ENCODE measurements at regions not wholly inside any gene's neighbourhood (a gene's known extent, or its start where the extent isn't known, plus 50 kb on each side); places are given as distances from the start of the nearest gene placed in this dataset.

DNA sequence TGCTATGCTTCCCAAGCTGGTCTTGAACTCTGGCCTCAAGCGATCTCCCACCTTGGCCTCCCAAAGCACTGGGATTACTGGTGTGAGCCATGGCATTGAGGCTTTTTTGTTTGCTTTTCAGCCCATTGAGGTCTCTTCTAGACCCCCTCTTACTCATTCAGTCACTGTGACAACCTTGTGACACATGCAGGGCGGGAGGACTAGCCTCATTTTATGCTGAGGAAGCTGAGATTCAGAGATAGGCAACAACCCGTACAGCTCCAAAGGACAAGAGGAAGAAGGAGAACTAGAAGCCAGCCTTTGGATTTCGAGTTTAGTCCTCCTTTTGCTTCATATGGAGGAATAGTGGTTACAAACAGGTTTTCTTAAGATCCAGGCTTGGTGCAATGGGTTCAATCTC lies 83.9 kb upstream of the WDR26 start:
- ChIA-PET CTCF (ENCODE audit: unreplicated experiment) (no interaction called here), POLR2A (interaction anchor here (0.7 kb wide), 2 partner anchors 52 to 396 kb away, joined by 3 read pairs; no protein-coding TSS in a partner anchor)
- Histone ChIP-seq H3K27ac (ENCODE audit: low read depth, low read length, poor library complexity, severe bottlenecking) (no peak overlapping the region), H3K9me3 (ENCODE audit: low read length) (no peaks in the 10 kb centered on the region), H4K20me1 (ENCODE audit: insufficient read depth, low read length) (no peaks in the 10 kb centered on the region), H3K4me1 (ENCODE audit: insufficient read depth, low read length, poor library complexity, severe bottlenecking) (no peaks in the 10 kb centered on the region), H3K4me3 (ENCODE audit: low read depth, low read length, poor library complexity, severe bottlenecking) (no peak overlapping the region), H2AFZ (ENCODE audit: low read length) (no peak overlapping the region), H3K79me2 (ENCODE audit: insufficient read depth, low read depth, low read length) (no peaks in the 10 kb centered on the region), H3K4me2 (ENCODE audit: low read length) (no peak overlapping the region), H3K36me3 (ENCODE audit: insufficient read depth, low read length) (no peaks in the 10 kb centered on the region), H3K9me2 (ENCODE audit: insufficient read depth, low read length) (no peaks in the 10 kb centered on the region)
- no peak for DNase-seq (ENCODE audit: low spot score)
- BruUV-seq (replicated peaks), result no TSS peak
- intact Hi-C loops (cut with micrococcal nuclease; ENCODE audit: unreplicated experiment), result loop anchor here (10.0 kb wide), 1 partner anchor 86 kb away; no protein-coding TSS in a partner anchor
- no peak for TF ChIP-seq EZH2phosphoT487 (IDR thresholded peaks at IDR 0.05; ENCODE audit: borderline replicate concordance, low read depth, low read length)
- TF ChIP-seq, protein P1, sequence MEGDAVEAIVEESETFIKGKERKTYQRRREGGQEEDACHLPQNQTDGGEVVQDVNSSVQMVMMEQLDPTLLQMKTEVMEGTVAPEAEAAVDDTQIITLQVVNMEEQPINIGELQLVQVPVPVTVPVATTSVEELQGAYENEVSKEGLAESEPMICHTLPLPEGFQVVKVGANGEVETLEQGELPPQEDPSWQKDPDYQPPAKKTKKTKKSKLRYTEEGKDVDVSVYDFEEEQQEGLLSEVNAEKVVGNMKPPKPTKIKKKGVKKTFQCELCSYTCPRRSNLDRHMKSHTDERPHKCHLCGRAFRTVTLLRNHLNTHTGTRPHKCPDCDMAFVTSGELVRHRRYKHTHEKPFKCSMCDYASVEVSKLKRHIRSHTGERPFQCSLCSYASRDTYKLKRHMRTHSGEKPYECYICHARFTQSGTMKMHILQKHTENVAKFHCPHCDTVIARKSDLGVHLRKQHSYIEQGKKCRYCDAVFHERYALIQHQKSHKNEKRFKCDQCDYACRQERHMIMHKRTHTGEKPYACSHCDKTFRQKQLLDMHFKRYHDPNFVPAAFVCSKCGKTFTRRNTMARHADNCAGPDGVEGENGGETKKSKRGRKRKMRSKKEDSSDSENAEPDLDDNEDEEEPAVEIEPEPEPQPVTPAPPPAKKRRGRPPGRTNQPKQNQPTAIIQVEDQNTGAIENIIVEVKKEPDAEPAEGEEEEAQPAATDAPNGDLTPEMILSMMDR (conservative IDR thresholded peaks at IDR 0.05; ENCODE audit: low read length), result no peak

DNA sequence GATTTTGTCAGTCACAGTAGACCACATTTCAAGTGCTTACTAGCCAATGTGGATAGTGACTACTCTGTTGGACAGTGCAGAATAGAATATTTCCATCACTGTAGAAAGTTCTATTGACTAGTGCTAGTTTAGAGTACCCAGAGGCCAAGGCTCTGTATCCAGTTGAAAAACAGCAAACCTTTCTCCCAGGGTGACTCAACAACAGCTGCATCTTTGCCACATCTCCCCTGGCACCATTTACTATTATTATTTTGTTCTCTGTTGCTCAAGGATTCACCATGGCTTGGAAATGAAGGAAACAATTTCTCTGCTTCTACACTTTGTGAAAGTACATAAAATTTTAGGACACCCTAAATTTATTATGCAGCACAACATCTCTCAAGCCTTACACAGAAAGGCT lies 85.3 kb upstream of the WDR26 start:
- no peaks in the 10 kb centered on the region for H3K79me2 ChIP-seq (ENCODE audit: insufficient read depth, low read depth, low read length)

DNA sequence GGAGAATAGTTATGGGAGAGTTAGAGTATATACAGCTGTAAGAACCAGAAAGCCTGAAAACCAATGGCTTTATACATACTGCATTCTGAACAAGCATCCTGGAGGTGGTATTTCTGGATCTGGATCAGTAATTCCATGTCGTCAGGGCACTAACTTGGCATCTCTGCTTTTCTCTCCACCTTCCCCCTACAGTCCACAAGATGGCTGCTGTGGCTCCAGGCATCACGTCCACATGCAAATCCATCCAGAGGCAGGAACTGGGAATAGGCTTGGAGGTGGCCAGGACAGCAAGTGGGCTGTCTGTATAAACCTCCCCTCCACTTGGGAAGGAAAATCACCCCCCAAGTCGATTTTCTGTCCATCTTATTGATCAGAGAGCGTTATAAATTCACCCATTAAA lies 86.2 kb upstream of the WDR26 start:
- intact Hi-C loops (cut with micrococcal nuclease; ENCODE audit: unreplicated experiment), result no loop called here
- CTCF ChIA-PET (ENCODE audit: unreplicated experiment), result no interaction called here
- Histone ChIP-seq H3K4me2 (ENCODE audit: low read length) (no peak overlapping the region), H3K9me3 (ENCODE audit: low read length) (no peaks in the 10 kb centered on the region), H3K9me2 (ENCODE audit: insufficient read depth, low read length) (no peaks in the 10 kb centered on the region), H3K27ac (ENCODE audit: low read depth, low read length, poor library complexity, severe bottlenecking) (no peak overlapping the region), H2AFZ (ENCODE audit: low read length) (no peak overlapping the region), H3K79me2 (ENCODE audit: insufficient read depth, low read depth, low read length) (no peaks in the 10 kb centered on the region), H4K20me1 (ENCODE audit: insufficient read depth, low read length) (no peaks in the 10 kb centered on the region), H3K4me1 (ENCODE audit: insufficient read depth, low read length, poor library complexity, severe bottlenecking) (no peaks in the 10 kb centered on the region), H3K36me3 (ENCODE audit: insufficient read depth, low read length) (no peaks in the 10 kb centered on the region), H3K4me3 (ENCODE audit: low read depth, low read length, poor library complexity, severe bottlenecking) (no peak overlapping the region)
- POLR2A ChIA-PET, result interaction anchor here (0.6 kb wide), 1 partner anchor 19 kb away, joined by 3 read pairs; no protein-coding TSS in a partner anchor
- no peak for DNase-seq (ENCODE audit: low spot score)
- TF ChIP-seq, protein P1 (conservative IDR thresholded peaks at IDR 0.05; ENCODE audit: low read length), result no peak
- no peak for TF ChIP-seq EZH2phosphoT487 (IDR thresholded peaks at IDR 0.05; ENCODE audit: borderline replicate concordance, low read depth, low read length)
- no TSS peak for BruUV-seq (replicated peaks)

More for the DNA sequence above, 85.3 kb upstream of the WDR26 start:
- H3K9me2 ChIP-seq (ENCODE audit: insufficient read depth, low read length), result no peaks in the 10 kb centered on the region
- no peak for DNase-seq (ENCODE audit: low spot score)
- ChIA-PET POLR2A (no interaction called here), CTCF (ENCODE audit: unreplicated experiment) (no interaction called here)
- H3K9me3 ChIP-seq (ENCODE audit: low read length), result no peaks in the 10 kb centered on the region
- no peak overlapping the region for H3K4me3 ChIP-seq (ENCODE audit: low read depth, low read length, poor library complexity, severe bottlenecking)
- no peaks in the 10 kb centered on the region for H3K36me3 ChIP-seq (ENCODE audit: insufficient read depth, low read length)
- TF ChIP-seq, protein P1 (conservative IDR thresholded peaks at IDR 0.05; ENCODE audit: low read length), result no peak
- no peak for TF ChIP-seq EZH2phosphoT487 (IDR thresholded peaks at IDR 0.05; ENCODE audit: borderline replicate concordance, low read depth, low read length)
- H3K27ac ChIP-seq (ENCODE audit: low read depth, low read length, poor library complexity, severe bottlenecking), result no peak overlapping the region
- H2AFZ ChIP-seq (ENCODE audit: low read length), result no peak overlapping the region
- intact Hi-C loops (cut with micrococcal nuclease; ENCODE audit: unreplicated experiment), result loop anchor here (10.0 kb wide), 1 partner anchor 85 kb away; no protein-coding TSS in a partner anchor
- H3K4me2 ChIP-seq (ENCODE audit: low read length), result no peak overlapping the region
- BruUV-seq (replicated peaks), result no TSS peak
- H4K20me1 ChIP-seq (ENCODE audit: insufficient read depth, low read length), result no peaks in the 10 kb centered on the region
- no peaks in the 10 kb centered on the region for H3K4me1 ChIP-seq (ENCODE audit: insufficient read depth, low read length, poor library complexity, severe bottlenecking)
